GM19467 (cell line): ENCODE measurements at regions not wholly inside any gene's neighbourhood (a gene's known extent, or its start where the extent isn't known, plus 50 kb on each side); places are given as distances from the start of the nearest gene placed in this dataset.
"Not testable (repeated sequence)": the region's sequence is repeated elsewhere in the genome, so short reads cannot be mapped to it uniquely, and the experiment has no call there.

ENCODE experiments used
- ATAC-seq: cut with Tn5 transposase; IDR thresholded peaks from one replicate; pipeline ENCODE4 v1.9.1; 2021; ENCODE audit warnings: mild to moderate bottlenecking, moderate library complexity; ENCODE audit not compliant: unreplicated experiment

GRCh38 chr1:168490306-168490705, 53.5 kb downstream of the XCL2 start:
- ATAC-seq, result no peak

GRCh38 chr1:168488138-168488537, 55.7 kb downstream of the XCL2 start:
- ATAC-seq, result no peak

DNA sequence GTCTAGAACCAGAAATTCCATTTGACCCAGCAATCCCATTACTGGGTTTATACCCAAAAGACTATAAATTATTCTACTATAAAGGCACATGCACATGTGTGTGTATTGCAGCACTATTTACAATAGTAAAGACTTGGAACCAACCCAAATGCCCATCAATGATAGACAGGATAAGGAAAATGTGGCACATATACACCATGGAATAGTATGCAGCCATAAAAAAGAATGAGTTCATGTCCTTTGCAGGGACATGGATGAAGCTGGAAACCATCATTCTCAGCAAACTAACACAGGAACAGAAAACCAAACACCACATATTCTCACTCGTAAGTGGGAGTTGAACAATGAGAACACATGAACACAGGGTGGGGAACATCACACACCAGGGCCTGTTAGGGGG, 57.0 kb downstream of the XCL2 start:
- ATAC-seq, result not testable (repeated sequence)

- ATAC-seq, result no peak
Observed at GRCh38 chr1:168485048-168485447, 58.7 kb downstream of the XCL2 start.

DNA sequence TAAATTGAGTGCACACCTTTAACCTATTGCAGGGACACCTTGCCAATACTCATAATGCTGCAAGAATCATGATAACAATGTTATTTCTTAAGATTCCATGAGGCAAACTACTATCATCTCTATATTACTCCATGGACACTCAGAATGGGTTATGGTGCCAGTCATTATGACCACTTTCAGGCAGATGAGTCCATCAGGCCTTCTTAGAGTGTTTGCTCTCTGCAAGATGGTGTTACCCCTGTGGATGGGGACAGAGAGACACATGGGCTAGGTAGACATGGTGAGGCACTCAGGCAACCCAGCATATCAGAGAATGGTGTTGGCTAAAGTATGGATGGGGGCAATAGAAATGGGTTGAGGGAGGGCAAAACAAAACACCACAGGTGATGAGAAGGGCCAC, 59.7 kb downstream of the XCL2 start:
- ATAC-seq, result no peak

GRCh38 chr1:168483539-168483938, 60.3 kb downstream of the XCL2 start:
- ATAC-seq, result no peak

GRCh38 chr1:168482106-168482505, 61.7 kb downstream of the XCL2 start:
- ATAC-seq, result no peak

DNA sequence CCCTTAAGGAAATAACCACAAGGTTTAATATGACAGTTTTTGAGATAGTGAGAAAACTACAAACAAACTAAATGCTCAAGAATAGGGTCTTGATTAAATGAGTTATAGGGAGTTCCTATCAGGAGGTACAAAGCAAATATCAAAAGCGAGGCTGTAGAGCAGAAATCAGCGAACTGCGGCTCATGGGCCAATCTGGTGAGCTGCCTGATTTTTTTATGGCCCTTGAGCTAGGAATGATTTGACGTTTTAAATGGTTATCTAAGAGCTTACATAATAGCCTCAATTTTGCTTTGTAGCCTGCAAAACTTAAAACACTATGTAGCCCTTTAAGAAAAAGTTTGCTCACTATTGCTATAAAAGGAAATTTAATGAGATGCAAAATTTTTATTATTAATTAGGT, 62.2 kb downstream of the XCL2 start:
- ATAC-seq, result no peak

DNA sequence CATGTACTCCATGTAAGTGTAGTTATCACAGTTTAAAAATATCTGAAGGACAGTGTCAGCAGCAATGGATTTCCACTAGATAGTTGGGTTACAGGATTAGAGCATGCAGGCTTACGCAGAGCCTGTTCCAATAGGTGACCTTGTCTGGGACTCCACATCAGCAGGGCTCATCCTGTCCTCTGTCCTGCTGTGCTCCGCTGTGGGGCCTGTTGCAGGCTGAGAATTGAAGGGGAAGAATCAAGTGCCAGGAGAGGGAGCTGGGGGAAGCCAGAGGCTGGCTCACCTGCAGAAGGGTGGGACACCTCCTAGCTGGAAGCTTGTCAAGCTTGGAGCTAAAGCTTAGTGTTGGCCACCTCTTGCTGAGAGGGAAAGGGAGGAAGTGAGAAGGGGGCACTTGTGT, 62.8 kb downstream of the XCL2 start:
- no peak for ATAC-seq

DNA sequence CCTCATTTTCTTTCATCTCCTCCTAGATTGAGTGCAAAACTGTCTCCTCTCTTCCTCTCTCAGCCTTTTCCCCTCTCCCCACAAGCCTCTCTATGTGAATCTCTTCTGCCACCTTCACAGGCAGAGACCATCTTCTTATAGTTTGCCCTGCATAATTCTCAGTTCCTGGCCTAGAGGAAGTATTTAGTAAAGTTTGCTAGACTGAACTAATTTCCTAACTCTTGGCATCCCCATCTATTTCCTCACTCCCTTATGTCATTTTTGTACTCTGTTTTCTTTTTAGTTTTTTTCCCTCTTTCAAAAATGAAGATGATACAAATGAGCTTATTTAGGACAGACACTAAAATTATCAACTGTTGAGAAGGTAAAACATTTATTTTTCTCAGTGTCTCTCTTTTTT, 66.0 kb downstream of the XCL2 start:
- ATAC-seq, result no peak

- ATAC-seq, result no peak
Observed at GRCh38 chr1:168476588-168477385, 67.0 kb downstream of the XCL2 start.

- ATAC-seq, result no peak
Observed at GRCh38 chr1:168474322-168474721, 69.5 kb downstream of the XCL2 start.

DNA sequence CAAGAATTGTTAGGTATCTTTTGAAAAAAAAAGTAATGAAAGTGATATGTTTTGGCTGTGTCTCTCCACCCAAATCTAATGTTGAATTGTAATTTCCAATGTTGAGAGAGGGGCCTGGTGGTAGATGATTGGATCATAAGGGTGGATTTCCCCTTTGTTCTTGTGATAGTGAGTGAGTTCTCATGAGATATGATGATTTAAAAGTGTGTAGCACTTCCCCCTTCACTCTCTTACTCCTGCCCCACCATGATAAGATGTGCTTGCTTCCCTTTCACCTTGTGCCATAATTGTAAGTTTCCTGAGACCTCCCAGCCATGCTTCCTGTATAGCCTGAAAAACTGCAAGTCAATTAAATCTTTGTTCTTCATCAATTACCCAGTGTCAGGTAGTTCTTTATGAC, 70.7 kb downstream of the XCL2 start:
- no peak for ATAC-seq

DNA sequence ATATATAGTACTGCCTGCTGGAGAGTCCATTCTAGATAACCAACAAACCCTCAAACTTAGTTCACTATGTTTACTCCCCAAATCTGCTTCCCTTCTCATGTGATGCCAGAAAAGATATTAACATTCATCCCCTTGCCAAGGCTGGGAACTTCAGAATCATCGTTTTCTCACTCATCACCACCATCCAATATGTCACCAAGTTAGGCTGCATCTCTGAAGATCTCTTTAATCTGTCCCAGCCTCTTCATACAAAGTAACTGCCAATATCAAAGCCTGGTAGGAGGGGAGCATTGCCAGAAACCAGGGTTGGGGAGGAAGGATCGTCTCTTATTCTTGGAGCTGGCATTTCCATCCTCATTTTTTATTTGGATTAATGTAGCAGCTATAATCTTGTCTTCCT, 71.6 kb downstream of the XCL2 start:
- no peak for ATAC-seq

GRCh38 chr1:168470901-168471431, 72.8 kb downstream of the XCL2 start:
- no peak for ATAC-seq

DNA sequence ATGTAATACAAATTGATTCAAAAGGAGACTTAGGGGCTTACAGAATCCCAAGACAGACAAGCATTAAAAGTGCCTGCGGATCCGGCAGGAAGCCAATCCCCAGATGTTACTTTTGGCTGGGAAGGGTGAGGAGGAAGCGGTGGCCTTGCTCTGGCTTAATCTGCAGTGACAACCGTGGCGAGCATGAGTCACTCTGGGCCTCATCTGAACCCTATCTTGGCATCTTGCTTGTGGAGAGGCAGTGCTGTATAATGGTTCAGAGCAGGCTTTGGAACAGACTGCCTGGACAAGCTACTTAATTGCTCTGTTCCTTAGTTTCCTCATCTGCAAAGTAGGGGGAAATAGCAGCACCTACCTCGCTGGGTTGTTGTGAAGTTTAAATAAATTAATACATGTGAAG, 74.1 kb downstream of the XCL2 start:
- no peak for ATAC-seq

DNA sequence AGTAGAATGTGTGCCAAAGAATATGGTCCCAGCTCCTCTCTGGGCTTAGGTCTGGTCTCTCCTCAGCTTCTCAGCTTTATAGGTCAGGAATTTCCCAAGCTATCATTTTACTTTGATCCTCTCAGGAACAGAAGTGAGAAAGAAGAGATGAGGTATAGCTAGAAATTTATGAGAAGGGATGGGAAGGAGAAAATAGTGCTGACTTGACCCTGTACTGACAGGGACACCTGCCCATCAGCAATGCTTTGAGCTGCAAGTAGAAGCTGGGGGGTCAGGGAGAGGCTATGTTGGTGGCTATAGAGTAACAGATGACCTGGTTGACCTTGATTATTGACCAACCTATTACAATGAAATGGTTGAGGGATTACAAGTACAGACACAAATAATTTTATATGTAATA, 75.0 kb downstream of the XCL2 start:
- ATAC-seq, result no peak

- ATAC-seq, result no peak
Observed at GRCh38 chr1:168468042-168468809, 75.6 kb downstream of the XCL2 start.

- ATAC-seq, result no peak
Observed at GRCh38 chr1:168467452-168467851, 76.3 kb downstream of the XCL2 start.

- peak; percentile 51 for ATAC-seq
Observed at GRCh38 chr1:168466714-168467131, 77.1 kb downstream of the XCL2 start.

GRCh38 chr1:168466092-168466713, 77.6 kb downstream of the XCL2 start:
- ATAC-seq, result no peak

GRCh38 chr1:168461108-168461507, 82.7 kb downstream of the XCL2 start:
- not testable (repeated sequence) for ATAC-seq
